NOMO-1 treated with dmso at 0.1 percent for 144 hours (cell line): ENCODE measurements at regions not wholly inside any gene's neighbourhood (a gene's known extent, or its start where the extent isn't known, plus 50 kb on each side); places are given as distances from the start of the nearest gene placed in this dataset.
"Not testable (repeated sequence)": the region's sequence is repeated elsewhere in the genome, so short reads cannot be mapped to it uniquely, and the experiment has no call there.

ENCODE experiments used
- DNase-seq: peaks from one replicate; lab custom pipeline; 2025; ENCODE audit not compliant: unreplicated experiment; lab: John Stamatoyannopoulos, UW

DNA sequence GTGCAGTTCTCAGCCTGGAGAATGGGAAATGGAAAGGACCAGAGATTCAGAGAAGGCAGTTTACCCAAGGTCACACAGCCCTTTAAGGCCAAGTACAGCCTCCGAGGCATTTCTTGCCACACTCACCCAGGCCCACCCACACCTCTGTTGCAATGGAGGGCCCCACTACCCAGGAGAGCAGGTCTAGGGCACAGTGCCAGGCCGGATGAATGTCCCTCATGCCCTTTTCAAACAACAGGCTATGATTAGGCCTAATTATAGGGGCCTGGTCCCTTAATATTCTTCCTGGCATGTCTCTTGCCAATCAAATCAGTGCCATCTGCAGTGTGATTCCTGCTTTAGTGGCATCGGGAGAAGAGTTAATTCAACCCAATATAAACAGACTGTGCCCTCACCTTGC lies 195.3 kb downstream of the KLRB1 start:
- DNase-seq = not testable (repeated sequence)

DNA sequence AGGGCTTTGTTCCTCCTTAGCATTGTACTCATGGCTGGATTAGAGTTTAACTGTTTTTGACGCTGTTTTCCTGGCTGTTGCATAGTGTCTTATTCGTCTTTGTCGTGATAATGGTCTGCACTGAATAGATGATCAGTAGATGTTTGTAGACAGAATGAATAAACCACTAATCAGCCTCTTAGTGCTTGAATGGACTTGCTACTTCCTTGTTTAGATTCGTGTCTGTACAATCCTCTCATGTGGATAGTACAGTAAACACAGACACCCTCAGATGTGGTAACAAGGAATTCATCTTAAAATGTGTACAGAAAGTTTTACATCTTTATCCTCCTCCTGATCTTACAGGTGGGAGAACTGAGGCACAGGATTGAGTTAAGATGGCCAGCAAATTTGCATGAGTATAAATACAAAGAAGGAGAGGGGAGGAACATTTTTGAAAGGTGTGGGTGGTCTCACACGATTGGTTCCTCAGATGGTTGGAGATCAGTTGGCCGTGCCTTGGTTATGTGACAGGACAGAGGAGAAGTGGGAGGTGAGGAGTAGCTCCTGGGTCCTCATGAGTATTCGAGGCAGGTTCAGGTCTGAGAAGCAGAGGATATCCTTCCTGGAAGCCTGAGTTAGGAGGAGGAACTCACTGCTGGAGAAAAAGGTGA lies 196.0 kb downstream of the KLRB1 start:
- DNase-seq = not testable (repeated sequence)

- not testable (repeated sequence) for DNase-seq
These were observed 199.2 kb upstream of the PZP start for GRCh38 chr12:9407425-9407748.

- DNase-seq = no peak
These were observed 198.6 kb upstream of the PZP start for GRCh38 chr12:9406564-9407424.

DNA sequence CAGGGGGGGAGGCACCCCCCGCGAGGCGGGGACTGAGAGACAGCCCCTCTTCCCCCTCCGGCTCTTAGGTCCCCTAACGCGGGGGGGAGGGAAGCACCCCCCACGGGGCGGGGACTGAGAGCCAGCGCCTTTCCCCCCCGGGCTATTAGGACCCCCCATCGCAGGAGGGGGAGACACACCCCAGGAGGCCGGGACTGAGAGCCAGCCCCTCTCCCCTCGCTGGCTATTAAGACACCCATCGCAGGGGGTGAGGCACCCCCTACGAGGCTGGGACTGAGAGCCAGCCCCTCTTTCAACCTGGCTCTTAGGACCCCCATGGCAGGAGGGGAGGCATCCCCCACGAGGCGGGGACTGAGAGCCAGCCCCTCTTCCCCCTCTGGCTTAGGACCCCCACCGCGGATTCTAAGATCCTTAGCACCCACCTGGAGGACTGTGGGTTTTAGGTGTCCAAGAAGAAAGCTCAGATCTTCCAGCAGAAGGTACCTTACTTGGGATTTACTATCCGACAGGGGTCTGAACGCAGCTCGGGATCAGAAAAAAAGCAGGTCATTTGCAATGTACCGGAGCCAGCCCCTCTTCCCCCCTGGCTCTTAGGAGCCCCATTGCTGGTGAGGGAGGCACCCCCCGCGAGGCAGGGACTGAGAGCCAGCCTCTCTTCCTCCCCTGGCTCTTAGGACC lies 197.8 kb upstream of the PZP start:
- DNase-seq = no peak

DNA sequence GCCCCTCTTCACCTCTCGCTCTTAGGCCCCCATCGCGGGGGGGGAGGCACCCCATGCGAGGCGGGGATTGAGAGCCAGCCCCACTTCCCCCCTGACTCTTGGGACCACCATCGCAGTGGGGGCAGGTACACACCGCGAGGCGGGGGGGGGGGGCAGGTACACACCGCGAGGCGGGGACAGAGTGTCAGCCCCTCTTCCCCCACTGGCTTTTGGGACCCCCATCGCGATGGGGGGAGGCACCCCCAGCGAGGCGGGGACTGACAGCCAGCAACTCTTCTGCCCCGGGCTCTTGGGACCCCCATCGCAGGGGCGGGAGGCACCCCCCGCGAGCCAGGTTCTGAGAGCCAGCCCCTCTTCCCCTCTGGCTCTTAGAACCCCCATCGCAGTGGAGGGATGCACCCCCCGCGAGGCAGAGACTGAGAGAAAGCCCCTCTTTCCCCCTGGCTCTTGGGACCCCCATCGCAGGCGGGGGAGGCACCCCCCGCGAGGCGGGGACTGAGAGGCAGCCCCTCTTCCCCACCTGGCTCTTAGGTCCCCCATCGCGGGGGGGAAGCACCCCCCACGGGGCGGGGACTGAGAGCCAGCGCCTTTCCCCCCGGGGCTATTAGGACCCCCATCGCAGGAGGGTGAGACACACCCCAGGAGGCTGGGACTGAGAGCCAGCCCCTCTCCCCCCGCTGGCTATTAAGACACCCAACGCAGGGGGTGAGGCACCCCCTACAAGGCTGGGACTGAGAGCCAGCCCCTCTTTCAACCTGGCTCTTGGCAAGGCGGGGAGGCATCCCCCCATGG lies 196.5 kb upstream of the PZP start:
- DNase-seq = no peak

GRCh38 chr12:9404031-9404430 lies 195.8 kb upstream of the PZP start:
- no peak for DNase-seq

DNA sequence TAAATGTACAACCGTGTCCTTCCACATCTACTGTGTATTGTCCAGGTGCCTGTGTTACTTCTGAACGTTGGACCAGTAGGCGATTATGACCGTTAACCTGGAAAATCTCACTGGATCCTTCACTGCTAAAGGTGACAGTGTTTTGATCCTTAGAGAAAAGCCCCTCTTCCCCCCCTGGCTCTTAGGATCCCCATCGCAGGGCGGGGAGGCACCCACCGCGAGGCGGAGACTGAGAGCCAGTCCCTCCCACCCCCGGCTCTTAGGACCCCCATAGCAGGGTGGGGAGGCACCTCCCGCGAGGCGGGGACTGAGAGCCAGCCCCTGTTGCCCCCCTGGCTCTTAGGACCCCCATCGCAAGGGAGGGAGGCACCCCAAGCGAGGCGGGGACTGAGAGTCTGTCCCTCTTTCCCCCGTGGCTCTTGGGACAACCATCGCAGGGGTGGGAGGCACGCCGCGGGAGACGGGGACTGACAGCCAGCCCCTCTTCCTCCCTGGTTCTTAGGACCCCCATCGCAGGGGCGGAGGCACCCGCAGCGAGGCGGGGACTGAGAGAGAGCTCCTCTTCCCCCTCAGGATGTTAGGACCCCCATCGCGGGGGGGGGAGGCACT lies 194.3 kb upstream of the PZP start:
- not testable (repeated sequence) for DNase-seq

DNA sequence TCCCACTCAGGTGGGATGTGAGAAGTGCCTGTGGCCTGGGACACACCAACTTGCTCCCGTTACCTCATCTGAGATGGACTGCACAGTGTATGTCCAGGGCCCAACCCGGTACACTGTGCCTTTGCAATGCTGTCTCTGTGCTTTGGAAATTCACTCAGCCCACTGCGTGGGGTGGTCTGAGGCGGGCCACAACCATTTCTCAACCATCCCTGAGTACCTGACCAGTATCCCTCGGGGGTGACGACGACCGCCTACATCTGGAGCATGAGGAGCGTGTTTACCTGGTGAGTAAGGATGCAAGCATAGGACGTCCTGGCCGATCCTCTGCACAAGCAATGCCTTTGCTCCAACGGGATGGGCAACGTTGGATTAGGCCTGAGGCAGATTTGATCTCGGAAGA lies 188.2 kb upstream of the PZP start:
- DNase-seq = not testable (repeated sequence)

DNA sequence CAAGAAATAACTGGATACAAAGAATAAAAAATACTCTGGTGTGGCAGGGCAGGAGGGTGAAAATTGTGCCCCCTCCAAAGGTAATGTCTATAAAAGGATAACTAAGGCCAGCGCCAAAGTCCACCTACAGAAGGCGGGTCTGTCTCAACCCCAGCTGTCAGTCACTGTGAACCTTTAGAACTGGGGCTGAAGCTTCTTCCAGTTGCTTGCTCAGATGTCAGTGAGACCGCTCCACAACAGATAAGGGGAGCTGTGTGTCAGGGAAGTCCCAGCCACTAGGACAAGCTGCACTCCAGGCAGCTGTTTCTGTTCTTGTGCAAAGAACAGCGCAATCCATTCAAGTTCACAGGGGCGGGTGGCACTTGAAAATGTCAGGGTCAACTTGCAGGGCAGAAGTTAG lies 187.0 kb upstream of the PZP start:
- not testable (repeated sequence) for DNase-seq

DNA sequence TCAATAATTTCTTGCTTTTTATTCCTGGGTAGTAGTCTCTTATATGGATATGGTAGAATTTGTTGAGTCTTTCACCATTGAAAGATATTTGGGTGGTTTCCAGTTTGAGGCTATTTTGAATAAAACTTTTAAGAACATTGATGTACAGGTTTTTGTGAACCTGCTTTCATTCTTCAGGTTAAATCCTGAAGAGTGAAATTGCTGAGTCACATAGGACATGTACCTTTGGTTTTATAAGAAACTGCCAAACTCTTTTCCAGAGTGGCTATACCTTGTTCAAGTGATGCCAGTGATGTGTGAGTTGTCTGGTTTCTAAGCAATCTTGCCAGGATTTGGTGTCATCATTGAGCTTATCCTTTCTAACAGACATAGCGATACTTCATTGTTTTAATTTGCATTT lies 184.6 kb upstream of the PZP start:
- no peak for DNase-seq

GRCh38 chr12:9391815-9392214 lies 183.6 kb upstream of the PZP start:
- no peak for DNase-seq

DNA sequence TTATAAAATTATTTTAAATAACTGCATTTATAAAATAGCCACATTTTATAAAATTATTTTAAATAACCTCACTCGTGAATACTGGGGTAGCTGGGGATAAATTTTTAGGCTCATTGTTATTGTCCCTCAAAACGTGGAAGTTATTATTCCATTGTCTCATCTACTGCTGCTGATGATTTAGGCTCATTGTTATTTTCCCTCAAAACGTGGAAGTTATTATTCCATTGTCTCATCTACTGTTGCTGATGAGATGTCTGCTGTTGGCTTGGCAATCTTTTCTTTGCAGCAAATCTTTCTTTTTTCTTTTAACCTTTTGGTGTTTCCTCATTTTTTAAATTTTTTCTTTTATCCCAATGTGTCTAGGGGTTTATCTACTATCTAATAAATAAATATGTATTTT lies 182.6 kb upstream of the PZP start:
- no peak for DNase-seq

- no peak for DNase-seq
These were observed 181.6 kb upstream of the PZP start for GRCh38 chr12:9389796-9390195.

DNA sequence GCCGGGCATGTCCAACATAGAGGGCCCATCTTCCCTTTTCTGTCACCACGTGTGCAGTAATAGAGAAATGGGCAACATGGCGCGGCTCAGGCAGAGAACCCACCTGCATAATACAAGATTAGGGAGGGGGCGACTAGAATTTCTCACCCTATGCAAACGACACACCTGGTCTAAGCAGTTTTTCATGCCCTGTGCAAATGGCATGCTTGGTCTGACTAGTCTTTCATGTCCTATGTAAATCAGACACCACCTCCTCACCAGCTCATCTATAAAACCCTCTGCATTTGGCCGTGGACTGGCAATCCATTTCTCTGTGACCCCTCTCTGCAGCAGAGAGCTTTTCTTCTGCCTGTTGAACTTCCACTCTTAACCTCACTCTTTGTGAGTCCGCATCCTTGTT lies 180.2 kb upstream of the PZP start:
- DNase-seq = no peak

DNA sequence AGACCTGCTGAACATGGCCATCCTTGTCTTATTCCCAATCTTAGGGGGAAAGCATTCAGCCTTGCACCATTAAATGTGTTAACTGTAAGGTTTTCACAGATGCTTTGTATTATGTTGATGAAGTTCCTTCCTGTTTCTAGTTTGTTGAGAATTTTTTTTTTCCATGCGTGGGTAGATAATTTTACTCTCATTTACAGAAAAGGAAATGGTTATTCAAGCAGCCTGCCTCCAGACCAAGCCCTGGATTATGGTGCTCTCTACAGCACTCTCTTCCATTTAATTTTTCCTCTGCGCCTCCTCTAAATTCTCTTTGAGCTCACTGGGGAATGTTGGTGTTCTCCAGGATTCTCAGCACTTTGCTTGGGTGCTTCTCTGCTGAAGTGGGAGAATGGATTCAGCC lies 179.3 kb upstream of the PZP start:
- DNase-seq = no peak

DNA sequence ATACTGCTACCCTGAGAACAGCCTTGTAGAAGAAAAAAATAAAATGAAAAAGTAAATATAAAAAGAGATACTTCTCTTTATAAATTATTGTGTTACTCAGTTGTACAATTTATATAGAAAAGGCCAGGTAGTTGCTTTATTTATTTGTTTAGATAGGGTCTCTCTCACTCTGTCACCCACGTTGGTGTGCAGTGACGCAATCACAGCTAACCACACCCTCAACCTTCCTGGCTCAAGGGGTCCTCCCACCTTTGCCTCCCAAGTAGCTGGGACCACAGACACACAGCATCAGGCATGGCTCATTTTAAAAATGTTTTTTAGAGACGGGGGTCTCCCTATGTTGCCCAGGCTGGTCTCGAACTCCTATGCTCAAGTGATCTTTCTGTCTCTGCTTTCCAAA lies 175.4 kb upstream of the PZP start:
- DNase-seq = no peak

GRCh38 chr12:9381619-9382018 lies 173.4 kb upstream of the PZP start:
- DNase-seq = peak; percentile 66

DNA sequence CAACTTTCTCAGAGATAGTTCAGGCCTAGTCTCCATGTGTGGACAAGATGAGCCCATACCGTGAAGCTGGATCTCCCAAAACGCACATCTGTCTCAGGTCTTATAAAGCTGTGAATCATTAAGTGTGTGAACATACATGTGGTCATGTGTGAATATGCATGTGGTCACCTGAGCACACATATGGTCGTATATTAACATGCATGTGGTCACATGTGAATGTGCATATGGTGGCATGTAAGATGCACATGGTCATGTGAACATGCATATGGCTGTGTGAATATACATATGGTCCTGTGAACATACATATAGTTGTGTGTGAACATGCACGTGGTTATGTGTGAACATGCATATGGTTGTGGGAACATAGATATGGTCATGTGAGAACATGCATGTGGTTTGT lies 172.5 kb upstream of the PZP start:
- no peak for DNase-seq

DNA sequence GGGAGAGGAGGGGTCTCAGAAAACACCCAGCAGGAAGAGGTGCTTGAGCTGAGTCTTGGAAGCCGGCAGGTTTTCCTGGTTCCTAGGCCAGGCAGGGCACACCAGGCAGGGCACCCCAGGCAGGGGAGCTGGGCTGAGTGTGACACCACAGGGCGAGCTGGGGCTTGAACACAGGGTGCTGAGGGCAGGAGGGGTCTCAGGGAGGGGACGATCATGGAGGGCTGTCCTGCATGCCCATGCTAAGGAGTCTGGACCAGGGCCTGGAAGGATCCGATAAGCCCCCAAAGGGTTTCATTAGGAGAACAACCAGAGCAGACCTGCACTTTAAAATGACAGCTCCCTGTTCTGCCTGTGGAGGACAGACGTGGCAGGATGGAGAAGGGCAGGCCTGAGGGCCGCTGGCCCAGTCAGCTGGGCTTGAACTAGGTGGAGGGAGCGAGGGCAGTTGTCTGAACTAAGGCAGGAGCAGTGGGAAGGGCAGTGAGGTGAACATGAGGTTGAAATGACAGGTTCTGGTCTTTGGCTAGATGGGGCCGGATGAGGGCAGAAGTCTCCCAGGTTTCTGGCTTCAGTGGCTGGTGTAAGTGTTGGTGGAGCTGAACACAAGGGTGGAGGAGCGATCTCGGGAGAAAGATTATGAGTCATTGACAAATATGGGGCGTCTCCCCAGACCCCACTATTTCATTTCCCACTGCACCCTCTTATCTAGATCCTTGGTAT lies 171.0 kb upstream of the PZP start:
- no peak for DNase-seq
